ENCODE measurements at regions not wholly inside any gene's neighbourhood (a gene's known extent, or its start where the extent isn't known, plus 50 kb on each side); places are given as distances from the start of the nearest gene placed in this dataset.

GRCh38 chr9:126067031-126067734, 259.4 kb upstream of the MVB12B start:
- TF ChIP-seq, protein P1, sequence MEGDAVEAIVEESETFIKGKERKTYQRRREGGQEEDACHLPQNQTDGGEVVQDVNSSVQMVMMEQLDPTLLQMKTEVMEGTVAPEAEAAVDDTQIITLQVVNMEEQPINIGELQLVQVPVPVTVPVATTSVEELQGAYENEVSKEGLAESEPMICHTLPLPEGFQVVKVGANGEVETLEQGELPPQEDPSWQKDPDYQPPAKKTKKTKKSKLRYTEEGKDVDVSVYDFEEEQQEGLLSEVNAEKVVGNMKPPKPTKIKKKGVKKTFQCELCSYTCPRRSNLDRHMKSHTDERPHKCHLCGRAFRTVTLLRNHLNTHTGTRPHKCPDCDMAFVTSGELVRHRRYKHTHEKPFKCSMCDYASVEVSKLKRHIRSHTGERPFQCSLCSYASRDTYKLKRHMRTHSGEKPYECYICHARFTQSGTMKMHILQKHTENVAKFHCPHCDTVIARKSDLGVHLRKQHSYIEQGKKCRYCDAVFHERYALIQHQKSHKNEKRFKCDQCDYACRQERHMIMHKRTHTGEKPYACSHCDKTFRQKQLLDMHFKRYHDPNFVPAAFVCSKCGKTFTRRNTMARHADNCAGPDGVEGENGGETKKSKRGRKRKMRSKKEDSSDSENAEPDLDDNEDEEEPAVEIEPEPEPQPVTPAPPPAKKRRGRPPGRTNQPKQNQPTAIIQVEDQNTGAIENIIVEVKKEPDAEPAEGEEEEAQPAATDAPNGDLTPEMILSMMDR (IDR thresholded peaks at IDR 0.05; ENCODE audit: insufficient read depth, low read length): no peak
- TF ChIP-seq POLR2AphosphoS5 (IDR thresholded peaks at IDR 0.05; ENCODE audit: low read depth): no peak
- no peak for TF ChIP-seq REST (IDR thresholded peaks at IDR 0.05; ENCODE audit: insufficient replicate concordance, low read depth)
- no peak for TF ChIP-seq GABPA (IDR thresholded peaks at IDR 0.05; ENCODE audit: low read depth)

Measured in HL-60 (cell line).